DND-41 (cell line): ENCODE measurements at regions not wholly inside any gene's neighbourhood (a gene's known extent, or its start where the extent isn't known, plus 50 kb on each side); places are given as distances from the start of the nearest gene placed in this dataset.

Experiments used
- ATAC-seq: fragments of 200-7000 bp; cut with Tn5 transposase; 3 replicates; pipeline ENCODE4 v1.9.1; 2021; ENCODE audit warnings: low read depth; ENCODE audit not compliant: insufficient read depth
- DNase-seq: peaks from one replicate; pipeline ENCODE4 v3.0.0-alpha.2; 2020
- H2AFZ ChIP-seq: 2 replicates; pipeline ENCODE4 v1.6.0; 2012; ENCODE audit warnings: low read depth, low read length
- H3K27ac ChIP-seq: 2 replicates; pipeline ENCODE4 v1.5.1; 2012; ENCODE audit warnings: low read length, inconsistent platforms
- H3K27me3 ChIP-seq: fragments of 200-600 bp; sonication (generic); 2 replicates; pipeline ENCODE4 v1.6.0; 2012; ENCODE audit warnings: low read length, mild to moderate bottlenecking, inconsistent platforms; ENCODE audit not compliant: insufficient read depth, poor library complexity
- H3K36me3 ChIP-seq: 2 replicates; pipeline ENCODE4 v1.5.1; 2012; ENCODE audit warnings: low read length, inconsistent platforms; ENCODE audit not compliant: insufficient read depth
- H3K4me1 ChIP-seq: 2 replicates; pipeline ENCODE4 v1.5.1; 2012; ENCODE audit warnings: mild to moderate bottlenecking, low read length; ENCODE audit not compliant: insufficient read depth
- H3K4me2 ChIP-seq: 2 replicates; pipeline ENCODE4 v1.6.0; 2012; ENCODE audit warnings: mild to moderate bottlenecking, moderate library complexity, low read length, inconsistent platforms; ENCODE audit not compliant: insufficient read depth
- H3K4me3 ChIP-seq, 2 experiments: fragments of 200-600 bp in 1 of 2; shearing (Covaris generic) in 1 of 2; 2 replicates each; pipeline ENCODE4 v1.5.1; 2012 to 2016; ENCODE audit warnings: inconsistent platforms in 2 of 2, low read length in 2 of 2, mild to moderate bottlenecking in 2 of 2, low read depth in 1 of 2, moderate library complexity in 1 of 2
- H3K79me2 ChIP-seq: 2 replicates; pipeline ENCODE4 v1.6.0; 2012; ENCODE audit warnings: low read length, inconsistent platforms; ENCODE audit not compliant: insufficient read depth
- H3K9ac ChIP-seq: 2 replicates; pipeline ENCODE4 v1.6.0; 2012; ENCODE audit warnings: low read depth, mild to moderate bottlenecking, inconsistent platforms, low read length, moderate library complexity
- H3K9me3 ChIP-seq: 2 replicates; pipeline ENCODE4 v1.5.1; 2012; ENCODE audit warnings: low read length, moderate library complexity, mild to moderate bottlenecking, inconsistent platforms; ENCODE audit not compliant: insufficient read depth, severe bottlenecking
- H4K20me1 ChIP-seq: 2 replicates; pipeline ENCODE4 v1.6.0; 2012; ENCODE audit warnings: low read length; ENCODE audit not compliant: insufficient read depth
- CTCF ChIP-seq: IDR thresholded peaks from 2 replicates; pipeline ENCODE4 v1.5.1; 2012; ENCODE audit warnings: borderline replicate concordance, low read length, moderate library complexity, mild to moderate bottlenecking; ENCODE audit not compliant: poor library complexity, severe bottlenecking; ENCODE audit errors: extremely low read depth
- EZH2 ChIP-seq: IDR thresholded peaks from 3 replicates; pipeline ENCODE4 v1.6.1; 2012; ENCODE audit warnings: borderline replicate concordance, low read depth, mild to moderate bottlenecking, moderate library complexity, low read length, inconsistent platforms; ENCODE audit not compliant: severe bottlenecking

GRCh38 chr13:89959074-89959473, 1388.4 kb upstream of the MIR17HG start:
- H2AFZ ChIP-seq = no peak overlapping the region
- H3K9me3 ChIP-seq = no peaks in the 10 kb centered on the region
- DNase-seq = no peak
- no peaks in the 10 kb centered on the region for H3K4me1 ChIP-seq
- H3K27me3 ChIP-seq = no peaks in the 10 kb centered on the region
- no peak overlapping the region for H3K27ac ChIP-seq
- no peaks in the 10 kb centered on the region for H3K36me3 ChIP-seq
- no peak overlapping the region for H3K9ac ChIP-seq
- no peak overlapping the region for H3K4me3 ChIP-seq
- no peaks in the 10 kb centered on the region for H4K20me1 ChIP-seq
- no peak overlapping the region for H3K4me2 ChIP-seq
- no peaks in the 10 kb centered on the region for H3K79me2 ChIP-seq
- no peak for ATAC-seq
- no peak for TF ChIP-seq EZH2
- no peak for TF ChIP-seq CTCF

- Histone ChIP-seq H3K4me1 (no peaks in the 10 kb centered on the region), H4K20me1 (no peaks in the 10 kb centered on the region), H2AFZ (no peak overlapping the region), H3K27me3 (no peaks in the 10 kb centered on the region), H3K4me3 (no peak overlapping the region), H3K9me3 (no peaks in the 10 kb centered on the region), H3K4me2 (no peak overlapping the region), H3K9ac (no peak overlapping the region), H3K27ac (no peak overlapping the region), H3K79me2 (no peaks in the 10 kb centered on the region), H3K36me3 (no peaks in the 10 kb centered on the region)
- DNase-seq = no peak
- ATAC-seq = no peak
- no peak for TF ChIP-seq CTCF
- TF ChIP-seq EZH2 = no peak
These were observed 1382.2 kb upstream of the MIR17HG start for GRCh38 chr13:89965252-89965651.

- ATAC-seq = no peak
- Histone ChIP-seq H3K4me2 (no peak overlapping the region), H3K4me1 (no peaks in the 10 kb centered on the region), H3K9ac (no peak overlapping the region), H3K27ac (no peak overlapping the region), H3K36me3 (no peaks in the 10 kb centered on the region), H3K27me3 (no peaks in the 10 kb centered on the region), H4K20me1 (no peaks in the 10 kb centered on the region), H2AFZ (no peak overlapping the region), H3K4me3 (no peak overlapping the region), H3K9me3 (no peaks in the 10 kb centered on the region), H3K79me2 (no peaks in the 10 kb centered on the region)
- no peak for TF ChIP-seq CTCF
- no peak for TF ChIP-seq EZH2
- no peak for DNase-seq
These were observed 1381.0 kb upstream of the MIR17HG start for GRCh38 chr13:89966524-89966923.

- H4K20me1 ChIP-seq = no peaks in the 10 kb centered on the region
- no peaks in the 10 kb centered on the region for H3K27me3 ChIP-seq
- ATAC-seq (no peak), DNase-seq (no peak)
- no peak overlapping the region for H3K9ac ChIP-seq
- H3K36me3 ChIP-seq = no peaks in the 10 kb centered on the region
- no peaks in the 10 kb centered on the region for H3K9me3 ChIP-seq
- H2AFZ ChIP-seq = no peak overlapping the region
- H3K4me1 ChIP-seq = no peaks in the 10 kb centered on the region
- no peaks in the 10 kb centered on the region for H3K79me2 ChIP-seq
- TF ChIP-seq CTCF (no peak), EZH2 (no peak)
- no peak overlapping the region for H3K4me3 ChIP-seq
- no peak overlapping the region for H3K4me2 ChIP-seq
- no peak overlapping the region for H3K27ac ChIP-seq
These were observed 1379.8 kb upstream of the MIR17HG start for GRCh38 chr13:89967701-89968100.
